BLaER1 (cell line): ENCODE measurements at regions not wholly inside any gene's neighbourhood (a gene's known extent, or its start where the extent isn't known, plus 50 kb on each side); places are given as distances from the start of the nearest gene placed in this dataset.

Source experiments
- H3K27ac ChIP-seq: shearing (Covaris generic); formaldehyde crosslinking; 2 replicates; pipeline ENCODE4 v1.8.1; 2022
- H3K27me3 ChIP-seq: shearing (Covaris generic); formaldehyde crosslinking; 2 replicates; pipeline ENCODE4 v1.8.1; 2022
- H3K36me3 ChIP-seq: shearing (Covaris generic); formaldehyde crosslinking; 2 replicates; pipeline ENCODE4 v1.8.1; 2022
- H3K4me1 ChIP-seq: shearing (Covaris generic); formaldehyde crosslinking; 2 replicates; pipeline ENCODE4 v1.8.1; 2022
- H3K4me2 ChIP-seq: shearing (Covaris generic); formaldehyde crosslinking; 2 replicates; pipeline ENCODE4 v1.8.1; 2022
- H3K4me3 ChIP-seq: shearing (Covaris generic); formaldehyde crosslinking; 2 replicates; pipeline ENCODE4 v1.8.1; 2022
- H3K9ac ChIP-seq: shearing (Covaris generic); formaldehyde crosslinking; 2 replicates; pipeline ENCODE4 v1.8.1; 2022
- H3K9me3 ChIP-seq: shearing (Covaris generic); formaldehyde crosslinking; 2 replicates; pipeline ENCODE4 v1.8.1; 2022
- H4K20me1 ChIP-seq: shearing (Covaris generic); formaldehyde crosslinking; 2 replicates; pipeline ENCODE4 v1.8.1; 2022
- Cebpa-rat ChIP-seq: shearing (Covaris generic); IDR thresholded peaks from 2 replicates; pipeline ENCODE4 v1.8.1; 2022

DNA sequence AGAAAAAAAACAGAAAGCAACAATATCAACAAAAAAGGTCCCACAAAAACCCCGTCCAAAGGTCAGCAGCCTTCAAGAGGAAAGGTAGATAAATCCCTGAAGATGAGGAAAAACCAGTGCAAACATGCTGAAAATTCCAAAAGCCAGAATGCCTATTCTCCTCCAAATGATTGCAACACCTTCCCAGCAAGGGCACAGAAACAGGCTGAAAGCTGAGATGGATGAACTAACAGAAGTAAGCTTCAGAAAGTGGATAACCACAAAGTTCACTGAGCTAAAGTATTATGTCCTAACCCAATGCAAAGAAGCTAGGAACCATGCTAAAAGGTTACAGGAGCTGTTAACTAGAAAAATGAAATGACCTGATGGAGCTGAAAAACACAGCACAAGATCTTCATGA lies 226.4 kb upstream of the DSEL start:
- peaks cover 30% of the 10 kb centered on the region for H3K9me3 ChIP-seq
- no peaks in the 10 kb centered on the region for H4K20me1 ChIP-seq
- no peak overlapping the region for H3K27ac ChIP-seq
- no peak overlapping the region for H3K9ac ChIP-seq
- H3K4me3 ChIP-seq: no peak overlapping the region
- no peak for TF ChIP-seq Cebpa-rat
- no peaks in the 10 kb centered on the region for H3K36me3 ChIP-seq
- no peaks in the 10 kb centered on the region for H3K27me3 ChIP-seq
- no peak overlapping the region for H3K4me2 ChIP-seq
- H3K4me1 ChIP-seq: no peaks in the 10 kb centered on the region

- Histone ChIP-seq H3K4me3 (no peak overlapping the region), H4K20me1 (no peaks in the 10 kb centered on the region), H3K36me3 (no peaks in the 10 kb centered on the region), H3K4me1 (no peaks in the 10 kb centered on the region), H3K9ac (no peak overlapping the region), H3K27ac (no peak overlapping the region), H3K27me3 (no peaks in the 10 kb centered on the region), H3K4me2 (no peak overlapping the region), H3K9me3 (peaks cover 30% of the 10 kb centered on the region)
- TF ChIP-seq Cebpa-rat: no peak
Measured at GRCh38 chr18:67742525-67742924, 226.0 kb upstream of the DSEL start.

DNA sequence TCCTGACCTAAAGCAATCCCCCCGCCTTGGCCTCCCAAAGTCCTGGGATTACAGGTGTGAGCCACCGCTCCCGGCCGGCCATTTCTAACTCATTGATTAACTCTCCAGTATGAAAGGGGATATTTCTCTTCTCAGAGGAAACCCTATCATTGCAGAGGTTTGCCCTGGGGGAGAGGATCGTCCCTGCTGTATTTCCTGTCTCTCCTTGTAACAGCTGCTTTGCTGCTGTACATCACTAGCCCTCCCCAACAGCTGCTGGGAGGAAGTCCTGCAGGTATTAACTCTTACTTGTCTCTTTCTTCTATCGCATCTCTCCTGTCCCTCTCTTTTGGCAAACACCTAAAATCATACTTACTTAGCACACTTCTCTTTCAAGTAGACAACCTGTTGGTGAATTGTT lies 219.0 kb upstream of the DSEL start:
- no peak overlapping the region for H3K27ac ChIP-seq

GRCh38 chr18:67733088-67733487 lies 216.6 kb upstream of the DSEL start:
- Histone ChIP-seq H4K20me1 (no peaks in the 10 kb centered on the region), H3K4me1 (no peaks in the 10 kb centered on the region), H3K27me3 (no peaks in the 10 kb centered on the region), H3K9me3 (no peaks in the 10 kb centered on the region), H3K4me2 (no peak overlapping the region), H3K36me3 (no peaks in the 10 kb centered on the region), H3K27ac (no peak overlapping the region), H3K4me3 (no peak overlapping the region), H3K9ac (no peak overlapping the region)
- no peak for TF ChIP-seq Cebpa-rat

More for the DNA sequence above, 219.0 kb upstream of the DSEL start:
- H3K9me3 ChIP-seq: no peaks in the 10 kb centered on the region
- no peak overlapping the region for H3K4me3 ChIP-seq
- no peaks in the 10 kb centered on the region for H3K36me3 ChIP-seq
- TF ChIP-seq Cebpa-rat: no peak
- H3K4me1 ChIP-seq: no peaks in the 10 kb centered on the region
- H4K20me1 ChIP-seq: no peaks in the 10 kb centered on the region
- H3K4me2 ChIP-seq: no peak overlapping the region
- no peak overlapping the region for H3K9ac ChIP-seq
- H3K27me3 ChIP-seq: no peaks in the 10 kb centered on the region

- no peaks in the 10 kb centered on the region for H3K36me3 ChIP-seq
- H3K9me3 ChIP-seq: no peaks in the 10 kb centered on the region
- no peaks in the 10 kb centered on the region for H4K20me1 ChIP-seq
- no peak overlapping the region for H3K27ac ChIP-seq
- H3K4me2 ChIP-seq: no peak overlapping the region
- H3K27me3 ChIP-seq: no peaks in the 10 kb centered on the region
- H3K9ac ChIP-seq: no peak overlapping the region
- H3K4me3 ChIP-seq: no peak overlapping the region
- TF ChIP-seq Cebpa-rat: no peak
- no peaks in the 10 kb centered on the region for H3K4me1 ChIP-seq
Measured at GRCh38 chr18:67731851-67732250, 215.3 kb upstream of the DSEL start.

- no peak for TF ChIP-seq Cebpa-rat
- no peak overlapping the region for H3K4me2 ChIP-seq
- no peaks in the 10 kb centered on the region for H3K4me1 ChIP-seq
- no peak overlapping the region for H3K9ac ChIP-seq
- H3K9me3 ChIP-seq: no peaks in the 10 kb centered on the region
- no peaks in the 10 kb centered on the region for H4K20me1 ChIP-seq
- no peak overlapping the region for H3K4me3 ChIP-seq
- H3K27ac ChIP-seq: no peak overlapping the region
- no peaks in the 10 kb centered on the region for H3K36me3 ChIP-seq
- no peaks in the 10 kb centered on the region for H3K27me3 ChIP-seq
Measured at GRCh38 chr18:67730886-67731285, 214.4 kb upstream of the DSEL start.

DNA sequence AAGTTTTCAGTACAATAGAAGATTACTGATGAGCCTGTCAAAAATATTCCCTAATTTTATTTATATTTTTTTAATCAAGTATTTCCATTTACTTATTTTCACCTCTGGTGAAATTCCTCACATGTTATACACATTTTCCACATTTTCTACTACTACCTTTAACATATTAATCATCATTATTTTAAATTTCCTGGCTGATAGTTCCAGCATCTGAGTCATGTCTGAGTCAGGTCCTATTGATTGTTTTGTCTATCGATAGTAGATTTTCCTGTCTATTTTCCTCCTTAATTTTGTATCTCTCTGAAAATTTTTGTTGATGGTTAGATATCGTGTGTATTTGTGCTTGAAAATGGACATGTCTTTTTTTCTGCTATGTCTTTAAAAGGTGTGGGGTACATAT lies 211.8 kb upstream of the DSEL start:
- no peak for TF ChIP-seq Cebpa-rat
- Histone ChIP-seq H3K36me3 (no peaks in the 10 kb centered on the region), H3K4me2 (no peak overlapping the region), H4K20me1 (no peaks in the 10 kb centered on the region), H3K4me3 (no peak overlapping the region), H3K4me1 (no peaks in the 10 kb centered on the region), H3K27ac (no peak overlapping the region), H3K27me3 (no peaks in the 10 kb centered on the region), H3K9ac (no peak overlapping the region), H3K9me3 (no peaks in the 10 kb centered on the region)

GRCh38 chr18:67726882-67727281 lies 210.4 kb upstream of the DSEL start:
- Histone ChIP-seq H3K4me1 (no peaks in the 10 kb centered on the region), H3K4me2 (no peak overlapping the region), H3K9me3 (no peaks in the 10 kb centered on the region), H4K20me1 (no peaks in the 10 kb centered on the region), H3K4me3 (no peak overlapping the region), H3K9ac (no peak overlapping the region), H3K27ac (no peak overlapping the region), H3K36me3 (no peaks in the 10 kb centered on the region), H3K27me3 (no peaks in the 10 kb centered on the region)
- TF ChIP-seq Cebpa-rat: no peak

DNA sequence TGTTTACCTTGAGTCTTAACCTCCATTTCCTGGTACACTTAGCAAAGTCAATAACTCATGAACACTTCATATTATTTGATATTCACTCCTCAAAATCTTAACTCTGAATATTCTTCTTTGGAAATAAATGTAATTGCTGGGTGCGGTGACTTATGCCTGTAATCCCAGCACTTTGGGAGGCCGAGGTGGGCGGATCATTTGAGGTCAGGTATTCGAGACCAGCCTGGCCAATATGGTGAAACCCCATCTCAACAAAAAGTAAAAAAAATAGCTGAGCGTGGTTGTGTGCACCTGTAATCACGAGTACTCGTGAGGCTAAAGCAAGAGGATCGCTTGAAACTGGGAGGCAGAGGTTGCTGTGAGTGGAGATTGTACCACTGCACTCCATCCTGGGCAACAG lies 201.3 kb upstream of the DSEL start:
- TF ChIP-seq Cebpa-rat: no peak
- no peak overlapping the region for H3K4me3 ChIP-seq
- no peaks in the 10 kb centered on the region for H3K36me3 ChIP-seq
- no peaks in the 10 kb centered on the region for H4K20me1 ChIP-seq
- no peaks in the 10 kb centered on the region for H3K4me1 ChIP-seq
- no peak overlapping the region for H3K4me2 ChIP-seq
- no peak overlapping the region for H3K9ac ChIP-seq
- H3K9me3 ChIP-seq: no peaks in the 10 kb centered on the region
- H3K27me3 ChIP-seq: no peaks in the 10 kb centered on the region
- no peak overlapping the region for H3K27ac ChIP-seq

DNA sequence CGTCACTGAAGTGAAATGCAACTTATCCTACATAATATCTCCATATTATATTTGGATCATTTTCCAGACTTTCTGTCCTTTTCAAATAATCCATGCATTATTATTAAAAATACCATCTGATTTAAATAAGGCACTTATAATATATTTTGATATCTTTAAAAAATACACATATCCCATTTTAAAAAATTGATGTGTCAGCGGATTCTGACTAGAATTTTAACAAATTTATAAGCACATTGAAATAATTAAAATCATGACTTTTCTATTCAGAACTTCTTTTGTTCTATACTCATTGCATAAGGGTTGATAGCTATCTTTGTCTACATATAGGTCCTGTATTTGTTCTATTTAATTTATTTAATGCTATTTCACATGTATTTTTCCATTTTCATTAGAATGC lies 199.0 kb upstream of the DSEL start:
- Histone ChIP-seq H3K4me2 (no peak overlapping the region), H3K9me3 (no peaks in the 10 kb centered on the region), H3K36me3 (no peaks in the 10 kb centered on the region), H3K27ac (no peak overlapping the region), H3K4me1 (no peaks in the 10 kb centered on the region), H3K4me3 (no peak overlapping the region), H3K27me3 (no peaks in the 10 kb centered on the region), H3K9ac (no peak overlapping the region), H4K20me1 (no peaks in the 10 kb centered on the region)
- TF ChIP-seq Cebpa-rat: no peak

DNA sequence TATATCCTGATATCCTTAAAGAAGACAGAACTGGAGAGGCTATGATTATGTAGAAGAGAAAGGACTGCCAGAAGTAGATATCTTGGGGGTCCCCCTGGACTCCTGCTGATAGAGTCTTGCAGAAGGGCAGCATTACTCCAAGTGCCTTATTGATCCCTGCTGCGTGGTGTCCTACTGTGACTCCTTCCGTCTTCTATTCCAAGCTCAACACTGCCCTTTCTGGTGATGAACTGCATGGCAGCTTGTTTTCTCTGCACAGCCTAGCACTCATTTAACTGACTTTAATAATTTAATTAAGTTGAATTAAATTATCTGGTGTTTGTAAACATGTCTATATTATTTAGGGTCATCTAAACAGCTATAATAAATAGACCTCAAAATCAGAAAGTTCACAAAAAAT lies 194.1 kb upstream of the DSEL start:
- H3K9me3 ChIP-seq: no peaks in the 10 kb centered on the region
- H3K4me3 ChIP-seq: no peak overlapping the region
- no peaks in the 10 kb centered on the region for H3K36me3 ChIP-seq
- no peaks in the 10 kb centered on the region for H4K20me1 ChIP-seq
- H3K27me3 ChIP-seq: no peaks in the 10 kb centered on the region
- no peak for TF ChIP-seq Cebpa-rat
- no peak overlapping the region for H3K4me2 ChIP-seq
- no peak overlapping the region for H3K27ac ChIP-seq
- H3K4me1 ChIP-seq: no peaks in the 10 kb centered on the region
- no peak overlapping the region for H3K9ac ChIP-seq
